ENCODE measurements at regions not wholly inside any gene's neighbourhood (a gene's known extent, or its start where the extent isn't known, plus 50 kb on each side); places are given as distances from the start of the nearest gene placed in this dataset.

DNA sequence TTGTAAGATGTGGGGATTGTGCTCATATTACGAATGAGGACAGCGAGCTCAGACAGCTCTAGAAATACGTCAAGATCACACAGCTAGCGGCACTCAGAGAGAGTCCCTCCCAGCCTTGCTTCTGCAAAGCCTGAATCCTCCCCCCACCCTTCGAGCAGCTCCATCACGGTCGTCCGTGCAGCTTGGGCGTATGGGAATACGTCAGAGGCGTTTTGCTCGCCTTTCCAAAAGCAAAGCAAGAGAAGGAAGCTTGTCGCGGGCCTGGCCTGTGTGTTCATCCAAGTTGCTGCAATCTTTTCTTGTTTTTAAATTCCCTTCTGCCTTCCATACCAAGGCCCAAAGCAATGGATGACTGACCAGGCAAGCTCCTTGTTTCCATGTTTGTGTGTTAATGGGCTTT is 125.5 kb upstream of the IRF2BP2 start:
- TF ChIP-seq CTCF (IDR thresholded peaks at IDR 0.05; ENCODE audit: insufficient read depth, low read depth, low read length) (no peak), EZH2 (IDR thresholded peaks at IDR 0.05; ENCODE audit: insufficient read depth, low read length) (no peak)

All from astrocyte (in vitro differentiated cells and primary cell).